H1 (cell line): ENCODE measurements at regions not wholly inside any gene's neighbourhood (a gene's known extent, or its start where the extent isn't known, plus 50 kb on each side); places are given as distances from the start of the nearest gene placed in this dataset.

Experiments
- BRCA1 ChIP-seq: IDR thresholded peaks from 2 replicates; pipeline ENCODE4 v1.6.1; 2012; ENCODE audit warnings: low read depth, low read length, improper control_type of control experiment
- GABPA ChIP-seq: IDR thresholded peaks from 2 replicates; pipeline ENCODE4 v1.6.1; 2011; ENCODE audit warnings: mild to moderate bottlenecking, low read length, moderate library complexity, borderline replicate concordance; ENCODE audit not compliant: insufficient read depth
- SP4 ChIP-seq: IDR thresholded peaks from 2 replicates; pipeline ENCODE4 v1.6.1; 2012; ENCODE audit warnings: low read length, inconsistent platforms
- SRF ChIP-seq: IDR thresholded peaks from 2 replicates; pipeline ENCODE4 v1.6.1; 2011; ENCODE audit warnings: mild to moderate bottlenecking, low read depth, low read length, moderate library complexity
- TAF1 ChIP-seq: IDR thresholded peaks from 2 replicates; pipeline ENCODE4 v1.6.1; 2011; ENCODE audit warnings: mild to moderate bottlenecking, low read depth, low read length
- TF ChIP-seq, protein P1 (sequence below): IDR thresholded peaks from 2 replicates; pipeline ENCODE4 v1.6.1; 2012; ENCODE audit warnings: low read length, inconsistent platforms
- TF ChIP-seq, protein P2 (sequence below), 3 experiments: IDR thresholded peaks; 1 replicate in 2 of 3; 2 replicates in 1 of 3; pipeline versions ENCODE4 v1.5.1 to v1.6.1; 2011; ENCODE audit warnings: low read length in 3 of 3, mild to moderate bottlenecking in 3 of 3, inconsistent platforms in 2 of 3, low read depth in 1 of 3, moderate library complexity in 1 of 3; ENCODE audit not compliant: insufficient read depth in 1 of 3; ENCODE audit errors: control extremely low read depth in 1 of 3

DNA sequence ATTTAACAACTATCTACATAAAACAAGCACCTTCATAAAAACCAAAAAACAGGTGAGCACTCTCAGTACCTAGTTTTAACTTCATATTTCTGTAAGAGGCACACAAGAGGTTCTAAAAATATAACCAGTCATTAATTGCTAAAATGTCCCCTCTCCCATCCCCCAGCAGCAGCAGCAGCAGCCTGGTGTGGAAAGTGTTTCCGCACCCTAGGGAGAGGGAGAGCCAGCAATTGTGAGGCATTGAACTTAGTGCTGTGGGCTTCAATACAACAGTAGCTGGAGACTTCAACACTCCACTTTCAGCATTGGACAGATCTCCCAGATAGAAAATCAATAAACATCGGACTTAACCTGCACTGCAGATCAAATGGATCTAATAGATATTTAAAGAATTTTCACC lies 1158.5 kb downstream of the JRKL start:
- TF ChIP-seq BRCA1: no peak
- TF ChIP-seq TAF1: no peak
- TF ChIP-seq, protein P1, sequence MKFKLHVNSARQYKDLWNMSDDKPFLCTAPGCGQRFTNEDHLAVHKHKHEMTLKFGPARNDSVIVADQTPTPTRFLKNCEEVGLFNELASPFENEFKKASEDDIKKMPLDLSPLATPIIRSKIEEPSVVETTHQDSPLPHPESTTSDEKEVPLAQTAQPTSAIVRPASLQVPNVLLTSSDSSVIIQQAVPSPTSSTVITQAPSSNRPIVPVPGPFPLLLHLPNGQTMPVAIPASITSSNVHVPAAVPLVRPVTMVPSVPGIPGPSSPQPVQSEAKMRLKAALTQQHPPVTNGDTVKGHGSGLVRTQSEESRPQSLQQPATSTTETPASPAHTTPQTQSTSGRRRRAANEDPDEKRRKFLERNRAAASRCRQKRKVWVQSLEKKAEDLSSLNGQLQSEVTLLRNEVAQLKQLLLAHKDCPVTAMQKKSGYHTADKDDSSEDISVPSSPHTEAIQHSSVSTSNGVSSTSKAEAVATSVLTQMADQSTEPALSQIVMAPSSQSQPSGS: no peak
- TF ChIP-seq SRF: no peak
- TF ChIP-seq, protein P2, sequence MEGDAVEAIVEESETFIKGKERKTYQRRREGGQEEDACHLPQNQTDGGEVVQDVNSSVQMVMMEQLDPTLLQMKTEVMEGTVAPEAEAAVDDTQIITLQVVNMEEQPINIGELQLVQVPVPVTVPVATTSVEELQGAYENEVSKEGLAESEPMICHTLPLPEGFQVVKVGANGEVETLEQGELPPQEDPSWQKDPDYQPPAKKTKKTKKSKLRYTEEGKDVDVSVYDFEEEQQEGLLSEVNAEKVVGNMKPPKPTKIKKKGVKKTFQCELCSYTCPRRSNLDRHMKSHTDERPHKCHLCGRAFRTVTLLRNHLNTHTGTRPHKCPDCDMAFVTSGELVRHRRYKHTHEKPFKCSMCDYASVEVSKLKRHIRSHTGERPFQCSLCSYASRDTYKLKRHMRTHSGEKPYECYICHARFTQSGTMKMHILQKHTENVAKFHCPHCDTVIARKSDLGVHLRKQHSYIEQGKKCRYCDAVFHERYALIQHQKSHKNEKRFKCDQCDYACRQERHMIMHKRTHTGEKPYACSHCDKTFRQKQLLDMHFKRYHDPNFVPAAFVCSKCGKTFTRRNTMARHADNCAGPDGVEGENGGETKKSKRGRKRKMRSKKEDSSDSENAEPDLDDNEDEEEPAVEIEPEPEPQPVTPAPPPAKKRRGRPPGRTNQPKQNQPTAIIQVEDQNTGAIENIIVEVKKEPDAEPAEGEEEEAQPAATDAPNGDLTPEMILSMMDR (IDR thresholded peaks at IDR 0.05; ENCODE audit: control extremely low read depth in 1 of 3, insufficient read depth in 1 of 3, low read depth in 1 of 3, low read length in 3 of 3): no peak
- no peak for TF ChIP-seq GABPA
- TF ChIP-seq SP4: no peak
